SKM-1 treated with dmso at 0.1 percent for 144 hours (cell line): ENCODE measurements at regions not wholly inside any gene's neighbourhood (a gene's known extent, or its start where the extent isn't known, plus 50 kb on each side); places are given as distances from the start of the nearest gene placed in this dataset.
"Not testable (repeated sequence)": the region's sequence is repeated elsewhere in the genome, so short reads cannot be mapped to it uniquely, and the experiment has no call there.

ENCODE experiments used
- DNase-seq: peaks from one replicate; lab custom pipeline; 2025; ENCODE audit not compliant: unreplicated experiment; lab: John Stamatoyannopoulos, UW

- no peak for DNase-seq
Measured at GRCh38 chrX:117843749-117844148, 272.9 kb downstream of the KLHL13 start.

- no peak for DNase-seq
Measured at GRCh38 chrX:117840645-117841044, 276.0 kb downstream of the KLHL13 start.

- DNase-seq: no peak
Measured at GRCh38 chrX:117839544-117839943, 277.1 kb downstream of the KLHL13 start.

GRCh38 chrX:117838581-117839331 lies 277.9 kb downstream of the KLHL13 start:
- no peak for DNase-seq

- no peak for DNase-seq
Measured at GRCh38 chrX:117835034-117835433, 281.6 kb downstream of the KLHL13 start.

GRCh38 chrX:117834076-117834475 lies 282.5 kb downstream of the KLHL13 start:
- DNase-seq: no peak

GRCh38 chrX:117821472-117821871 lies 295.1 kb downstream of the KLHL13 start:
- DNase-seq: not testable (repeated sequence)

- DNase-seq: no peak
Measured at GRCh38 chrX:117808426-117808825, 308.2 kb downstream of the KLHL13 start.

GRCh38 chrX:117803463-117803862 lies 313.1 kb downstream of the KLHL13 start:
- DNase-seq: no peak

GRCh38 chrX:117788339-117788738 lies 328.3 kb downstream of the KLHL13 start:
- no peak for DNase-seq

GRCh38 chrX:117771384-117771783 lies 345.2 kb downstream of the KLHL13 start:
- no peak for DNase-seq

GRCh38 chrX:117768861-117769604 lies 347.6 kb downstream of the KLHL13 start:
- no peak for DNase-seq

GRCh38 chrX:117765211-117765610 lies 351.4 kb downstream of the KLHL13 start:
- no peak for DNase-seq

GRCh38 chrX:117752745-117753144 lies 363.9 kb downstream of the KLHL13 start:
- no peak for DNase-seq

- no peak for DNase-seq
Measured at GRCh38 chrX:117751155-117751554, 365.5 kb downstream of the KLHL13 start.

GRCh38 chrX:117744958-117745357 lies 371.7 kb downstream of the KLHL13 start:
- no peak for DNase-seq

- peak; percentile 1 for DNase-seq
Measured at GRCh38 chrX:117743469-117744251, 372.9 kb downstream of the KLHL13 start.

GRCh38 chrX:117713411-117713810 lies 403.2 kb downstream of the KLHL13 start:
- no peak for DNase-seq

- DNase-seq: no peak
Measured at GRCh38 chrX:117711782-117712181, 404.8 kb downstream of the KLHL13 start.

GRCh38 chrX:117707948-117708743 lies 408.5 kb downstream of the KLHL13 start:
- no peak for DNase-seq

- DNase-seq: no peak
Measured at GRCh38 chrX:117701050-117701449, 415.6 kb downstream of the KLHL13 start.
